SK-N-SH (cell line): ENCODE measurements at regions not wholly inside any gene's neighbourhood (a gene's known extent, or its start where the extent isn't known, plus 50 kb on each side); places are given as distances from the start of the nearest gene placed in this dataset.

Experiments
- CTCF ChIA-PET: fragments of 300-600, 350-600 bp; formaldehyde crosslinking; extraction: SDS; loops from one replicate; lab custom pipeline; 2021; lab: Yijun Ruan, JAX
- POLR2A ChIA-PET: fragments of 350-600 bp; sonication (Branson Sonifier 250); formaldehyde crosslinking; extraction: SDS; loops from one replicate; lab custom pipeline; 2020; ENCODE audit warnings: antibody characterized with exemption, inconsistent platforms; lab: Yijun Ruan, JAX
- DNase-seq: peaks from one replicate; pipeline ENCODE4 v3.0.0; 2012
- H2AFZ ChIP-seq: fragments of 200-600 bp; sonication (generic); 2 replicates; pipeline ENCODE4 v1.8.1; 2016; ENCODE audit warnings: antibody characterized with exemption, mild to moderate bottlenecking, low read depth
- H3F3A ChIP-seq: fragments of 200-600 bp; sonication (generic); replicated peaks from 2 replicates; pipeline ENCODE3; 2016; ENCODE audit warnings: antibody characterized with exemption, mild to moderate bottlenecking; ENCODE audit not compliant: insufficient read depth
- H3K27ac ChIP-seq, 2 experiments: fragments of 200-500 bp in 1 of 2; fragments of 200-600 bp in 1 of 2; sonication (Bioruptor generic) in 1 of 2; sonication (generic), shearing (Covaris generic) in 1 of 2; 2 replicates each; pipeline versions ENCODE4 v1.5.1 to v1.6.1; 2014 to 2016; ENCODE audit warnings: low read depth in 2 of 2, inconsistent platforms in 1 of 2, low read length in 1 of 2, mild to moderate bottlenecking in 1 of 2, mixed read lengths in 1 of 2
- H3K27me3 ChIP-seq: fragments of 200-600 bp; sonication (generic), shearing (Covaris generic); 2 replicates; pipeline ENCODE4 v1.6.1; 2016; ENCODE audit warnings: mixed run types; ENCODE audit not compliant: insufficient read depth
- H3K36me3 ChIP-seq, 2 experiments: fragments of 200-500 bp in 1 of 2; fragments of 200-600 bp in 1 of 2; sonication (Bioruptor generic) in 1 of 2; sonication (generic) in 1 of 2; replicated peaks in 1 of 2; 2 replicates each; pipeline versions ENCODE3 to v1.5.1; 2014 to 2016; ENCODE audit warnings: low read length in 1 of 2, mild to moderate bottlenecking in 1 of 2; ENCODE audit not compliant: insufficient read depth in 2 of 2, control insufficient read depth in 1 of 2
- H3K4me1 ChIP-seq, 2 experiments: fragments of 200-500 bp in 1 of 2; fragments of 200-600 bp in 1 of 2; sonication (Bioruptor generic) in 1 of 2; sonication (generic), shearing (Covaris generic) in 1 of 2; 2 replicates each; pipeline versions ENCODE4 v1.5.1 to v1.6.1; 2014 to 2016; ENCODE audit warnings: low read depth in 1 of 2, low read length in 1 of 2, mixed run types in 1 of 2; ENCODE audit not compliant: insufficient read depth in 2 of 2, control insufficient read depth in 1 of 2
- H3K4me2 ChIP-seq: fragments of 200-600 bp; sonication (generic), shearing (Covaris generic); 2 replicates; pipeline ENCODE4 v1.6.1; 2017; ENCODE audit warnings: mixed run types
- H3K4me3 ChIP-seq, 2 experiments: fragments of 200-500 bp in 1 of 2; fragments of 200-600 bp in 1 of 2; sonication (Bioruptor generic) in 1 of 2; sonication (generic), shearing (Covaris generic) in 1 of 2; 2 replicates each; pipeline versions ENCODE4 v1.5.1 to v1.8.1; 2014 to 2016; ENCODE audit warnings: low read depth in 2 of 2, inconsistent platforms in 1 of 2, low read length in 1 of 2, mild to moderate bottlenecking in 1 of 2, mixed read lengths in 1 of 2, moderate library complexity in 1 of 2
- H3K79me2 ChIP-seq: fragments of 200-600 bp; sonication (generic); 2 replicates; pipeline ENCODE4 v1.8.1; 2017; ENCODE audit warnings: mild to moderate bottlenecking; ENCODE audit not compliant: insufficient read depth
- H3K9ac ChIP-seq: fragments of 200-600 bp; sonication (generic); 2 replicates; pipeline ENCODE4 v1.6.1; 2017; ENCODE audit warnings: mixed run types
- H3K9me2 ChIP-seq: fragments of 200-600 bp; sonication (generic); 2 replicates; pipeline ENCODE4 v1.6.1; 2017; ENCODE audit warnings: mixed run types
- H3K9me3 ChIP-seq: fragments of 200-600 bp; sonication (generic); 2 replicates; pipeline ENCODE4 v1.6.1; 2017; ENCODE audit warnings: mixed run types, mild to moderate bottlenecking, moderate library complexity
- H4K20me1 ChIP-seq: fragments of 200-600 bp; sonication (generic); 2 replicates; pipeline ENCODE4 v1.6.1; 2017; ENCODE audit warnings: mild to moderate bottlenecking, mixed run types; ENCODE audit not compliant: insufficient read depth
- CHD2 ChIP-seq: fragments of 150-350 bp; IDR thresholded peaks from 2 replicates; pipeline ENCODE4 v1.6.1; 2018; ENCODE audit warnings: low read length; ENCODE audit not compliant: partially characterized antibody
- EP300 ChIP-seq, 2 experiments: IDR thresholded peaks; 2 replicates each; pipeline versions ENCODE4 v1.4.0 to v1.6.1; 2012; ENCODE audit warnings: borderline replicate concordance in 1 of 2, low read depth in 1 of 2, low read length in 1 of 2
- FOSL2 ChIP-seq: IDR thresholded peaks from 2 replicates; pipeline ENCODE4 v1.4.0; 2012; ENCODE audit warnings: low read depth, mild to moderate bottlenecking, moderate library complexity, borderline replicate concordance
- GATA2 ChIP-seq: sonication (generic); formaldehyde crosslinking; IDR thresholded peaks from 2 replicates; pipeline ENCODE4 v1.5.0; 2020; ENCODE audit warnings: mild to moderate bottlenecking, missing genetic modification reagents
- JUND ChIP-seq: IDR thresholded peaks from 2 replicates; pipeline ENCODE4 v1.4.0; 2012
- NRF1 ChIP-seq: IDR thresholded peaks from 2 replicates; pipeline ENCODE4 v1.6.1; 2012; ENCODE audit warnings: low read depth, mild to moderate bottlenecking, low read length
- RAD21 ChIP-seq: IDR thresholded peaks from 2 replicates; pipeline ENCODE4 v1.6.1; 2012; ENCODE audit warnings: mild to moderate bottlenecking, low read length
- REST ChIP-seq: IDR thresholded peaks from 2 replicates; pipeline ENCODE4 v1.6.1; 2012; ENCODE audit warnings: mild to moderate bottlenecking, low read depth, low read length, moderate library complexity
- SMC3 ChIP-seq: IDR thresholded peaks from 2 replicates; pipeline ENCODE4 v1.6.1; 2012; ENCODE audit warnings: low read depth, low read length, improper control_type of control experiment
- TAF1 ChIP-seq: IDR thresholded peaks from 2 replicates; pipeline ENCODE4 v1.6.1; 2012; ENCODE audit warnings: low read depth, mild to moderate bottlenecking, low read length, moderate library complexity, borderline replicate concordance
- TCF12 ChIP-seq: IDR thresholded peaks from 2 replicates; pipeline ENCODE4 v1.4.0; 2012
- TEAD4 ChIP-seq: IDR thresholded peaks from 2 replicates; pipeline ENCODE4 v1.4.0; 2012; ENCODE audit warnings: mild to moderate bottlenecking, borderline replicate concordance; ENCODE audit not compliant: insufficient read depth
- USF1 ChIP-seq: IDR thresholded peaks from 2 replicates; pipeline ENCODE4 v1.4.0; 2012; ENCODE audit warnings: low read depth, borderline replicate concordance
- USF2 ChIP-seq: fragments of 150-350 bp; IDR thresholded peaks from 2 replicates; pipeline ENCODE4 v1.6.1; 2017; ENCODE audit warnings: antibody characterized with exemption, low read length, low read depth, borderline replicate concordance
- YY1 ChIP-seq: IDR thresholded peaks from 2 replicates; pipeline ENCODE4 v1.4.0; 2012; ENCODE audit warnings: low read depth, mild to moderate bottlenecking
- ZBTB33 ChIP-seq: IDR thresholded peaks from 2 replicates; pipeline ENCODE4 v1.4.0; 2012; ENCODE audit warnings: low read depth, borderline replicate concordance
- WGBS: methylation state at CpG from one replicate; pipeline ENCODE4 v1.1.6; 2017; ENCODE audit warnings: low lambda C conversion rate; 5-methylcytosine and 5-hydroxymethylcytosine counted together

- no peaks in the 10 kb centered on the region for H3K9me2 ChIP-seq
- no peak for DNase-seq
- POLR2A ChIA-PET: no interaction called here
- H3K9ac ChIP-seq: no peak overlapping the region
- H2AFZ ChIP-seq: no peak overlapping the region
- H3F3A ChIP-seq: no peaks in the 10 kb centered on the region
- H4K20me1 ChIP-seq: no peaks in the 10 kb centered on the region
- H3K9me3 ChIP-seq: no peaks in the 10 kb centered on the region
- no peaks in the 10 kb centered on the region for H3K27me3 ChIP-seq
- H3K4me2 ChIP-seq: no peak overlapping the region
- H3K4me1 ChIP-seq: no peaks in the 10 kb centered on the region
- H3K36me3 ChIP-seq: no peaks in the 10 kb centered on the region
- 46% methylated on average over 3 of the region's 3 CpGs for WGBS
- CTCF ChIA-PET: no interaction called here
- no peaks in the 10 kb centered on the region for H3K79me2 ChIP-seq
- no peak for TF ChIP-seq REST
- no peak for TF ChIP-seq TAF1
- TF ChIP-seq GATA2: no peak
- no peak for TF ChIP-seq EP300 (IDR thresholded peaks at IDR 0.05; ENCODE audit: borderline replicate concordance in 1 of 2, low read depth in 1 of 2, low read length in 1 of 2)
- TF ChIP-seq RAD21: no peak
- no peak for TF ChIP-seq FOSL2
- no peak for TF ChIP-seq NRF1
- TF ChIP-seq TCF12: no peak
- H3K27ac ChIP-seq: no peak overlapping the region
- no peak overlapping the region for H3K4me3 ChIP-seq
Observed at GRCh38 chr9:106075236-106075959, 381.1 kb downstream of the TMEM38B start.

- H3K9me2 ChIP-seq: no peaks in the 10 kb centered on the region
- no peaks in the 10 kb centered on the region for H3K36me3 ChIP-seq
- ChIA-PET POLR2A (no interaction called here), CTCF (no interaction called here)
- DNase-seq: no peak
- no peak overlapping the region for H3K9ac ChIP-seq
- H3K79me2 ChIP-seq: no peaks in the 10 kb centered on the region
- no peak overlapping the region for H3K27ac ChIP-seq
- H3K4me1 ChIP-seq: no peaks in the 10 kb centered on the region
- H2AFZ ChIP-seq: no peak overlapping the region
- H3F3A ChIP-seq: no peaks in the 10 kb centered on the region
- H4K20me1 ChIP-seq: no peaks in the 10 kb centered on the region
- WGBS: 3% methylated on average over 1 of the region's 1 CpG
- H3K9me3 ChIP-seq: no peaks in the 10 kb centered on the region
- H3K4me2 ChIP-seq: no peak overlapping the region
- H3K27me3 ChIP-seq: no peaks in the 10 kb centered on the region
- H3K4me3 ChIP-seq: no peak overlapping the region
- TF ChIP-seq YY1 (no peak), GATA2 (no peak), USF1 (no peak), TEAD4 (no peak), REST (no peak), SMC3 (no peak), ZBTB33 (no peak), TCF12 (no peak), JUND (no peak), CHD2 (no peak), USF2 (no peak)
Observed at GRCh38 chr9:106075960-106076327, 381.6 kb downstream of the TMEM38B start.
